ENCODE measurements at regions not wholly inside any gene's neighbourhood (a gene's known extent, or its start where the extent isn't known, plus 50 kb on each side); places are given as distances from the start of the nearest gene placed in this dataset.

DNA sequence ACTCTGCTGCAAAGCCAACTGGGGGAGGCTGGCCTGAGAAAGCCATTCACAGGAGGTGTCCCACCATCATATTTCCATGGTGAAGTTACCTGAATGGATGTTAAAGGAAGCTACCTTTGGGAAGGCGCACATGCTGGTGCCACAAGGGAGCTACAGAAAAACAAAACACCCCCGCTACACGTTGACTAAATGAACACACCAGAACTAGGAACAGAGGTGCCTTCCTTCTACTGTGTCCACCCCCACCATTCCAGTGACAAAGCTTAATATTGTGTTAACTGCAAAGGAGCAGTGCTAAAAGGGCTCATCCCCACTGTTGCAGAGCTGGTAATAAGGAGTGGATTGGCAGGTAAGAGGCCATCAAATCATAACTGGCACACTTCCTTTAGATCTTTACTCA is 420.0 kb upstream of the PODXL start:
- TF ChIP-seq, protein P1, sequence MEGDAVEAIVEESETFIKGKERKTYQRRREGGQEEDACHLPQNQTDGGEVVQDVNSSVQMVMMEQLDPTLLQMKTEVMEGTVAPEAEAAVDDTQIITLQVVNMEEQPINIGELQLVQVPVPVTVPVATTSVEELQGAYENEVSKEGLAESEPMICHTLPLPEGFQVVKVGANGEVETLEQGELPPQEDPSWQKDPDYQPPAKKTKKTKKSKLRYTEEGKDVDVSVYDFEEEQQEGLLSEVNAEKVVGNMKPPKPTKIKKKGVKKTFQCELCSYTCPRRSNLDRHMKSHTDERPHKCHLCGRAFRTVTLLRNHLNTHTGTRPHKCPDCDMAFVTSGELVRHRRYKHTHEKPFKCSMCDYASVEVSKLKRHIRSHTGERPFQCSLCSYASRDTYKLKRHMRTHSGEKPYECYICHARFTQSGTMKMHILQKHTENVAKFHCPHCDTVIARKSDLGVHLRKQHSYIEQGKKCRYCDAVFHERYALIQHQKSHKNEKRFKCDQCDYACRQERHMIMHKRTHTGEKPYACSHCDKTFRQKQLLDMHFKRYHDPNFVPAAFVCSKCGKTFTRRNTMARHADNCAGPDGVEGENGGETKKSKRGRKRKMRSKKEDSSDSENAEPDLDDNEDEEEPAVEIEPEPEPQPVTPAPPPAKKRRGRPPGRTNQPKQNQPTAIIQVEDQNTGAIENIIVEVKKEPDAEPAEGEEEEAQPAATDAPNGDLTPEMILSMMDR (IDR thresholded peaks at IDR 0.05) = no peak
- no peak for TF ChIP-seq RAD21 (conservative IDR thresholded peaks at IDR 0.05 in 1 of 2, IDR thresholded peaks at IDR 0.05 in 1 of 2)

All from A549 (cell line).